Ishikawa (cell line): ENCODE measurements at regions not wholly inside any gene's neighbourhood (a gene's known extent, or its start where the extent isn't known, plus 50 kb on each side); places are given as distances from the start of the nearest gene placed in this dataset.

Source experiments
- CEBPB ChIP-seq: IDR thresholded peaks from 2 replicates; pipeline ENCODE4 v1.6.1; 2012
- EGR1 ChIP-seq: IDR thresholded peaks from 2 replicates; pipeline ENCODE4 v1.6.1; 2012
- FOXM1 ChIP-seq: IDR thresholded peaks from 2 replicates; pipeline ENCODE4 v1.6.1; 2012; ENCODE audit warnings: low read depth, borderline replicate concordance
- RAD21 ChIP-seq: IDR thresholded peaks from 2 replicates; pipeline ENCODE4 v1.6.1; 2012; ENCODE audit warnings: low read depth
- TAF1 ChIP-seq: IDR thresholded peaks from 2 replicates; pipeline ENCODE4 v1.6.1; 2012; ENCODE audit warnings: low read depth, mild to moderate bottlenecking
- TEAD4 ChIP-seq: IDR thresholded peaks from 2 replicates; pipeline ENCODE4 v1.6.1; 2012
- ZBTB7A ChIP-seq: IDR thresholded peaks from 2 replicates; pipeline ENCODE4 v1.6.1; 2012; ENCODE audit warnings: low read depth
- TF ChIP-seq, protein P1 (sequence below): IDR thresholded peaks from 2 replicates; pipeline ENCODE4 v1.6.1; 2012
- TF ChIP-seq, protein P2 (sequence below): IDR thresholded peaks from 2 replicates; pipeline ENCODE4 v1.6.1; 2012; ENCODE audit warnings: low read depth, mild to moderate bottlenecking

DNA sequence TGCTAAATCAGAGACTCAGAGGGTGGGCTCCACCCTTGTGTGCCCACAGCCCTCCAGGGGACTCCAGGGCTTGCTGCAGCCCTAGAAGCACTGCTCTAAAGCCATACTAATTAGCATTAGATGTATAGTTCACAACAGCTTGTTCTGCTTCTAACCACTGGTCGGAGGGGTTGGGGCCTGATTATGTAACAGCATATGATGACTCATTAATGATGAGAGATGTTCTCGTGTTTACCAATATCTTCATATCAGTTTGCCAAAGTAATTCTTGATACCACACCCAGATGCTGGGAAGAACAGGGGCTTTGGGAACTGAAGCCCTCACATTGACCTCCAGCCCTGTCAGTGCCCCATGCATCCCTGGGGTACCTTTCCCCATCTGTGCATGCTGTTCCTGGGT is 104.1 kb upstream of the FOXA2 start:
- no peak for TF ChIP-seq CEBPB
- TF ChIP-seq, protein P1, sequence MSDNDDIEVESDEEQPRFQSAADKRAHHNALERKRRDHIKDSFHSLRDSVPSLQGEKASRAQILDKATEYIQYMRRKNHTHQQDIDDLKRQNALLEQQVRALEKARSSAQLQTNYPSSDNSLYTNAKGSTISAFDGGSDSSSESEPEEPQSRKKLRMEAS = no peak
- TF ChIP-seq, protein P2, sequence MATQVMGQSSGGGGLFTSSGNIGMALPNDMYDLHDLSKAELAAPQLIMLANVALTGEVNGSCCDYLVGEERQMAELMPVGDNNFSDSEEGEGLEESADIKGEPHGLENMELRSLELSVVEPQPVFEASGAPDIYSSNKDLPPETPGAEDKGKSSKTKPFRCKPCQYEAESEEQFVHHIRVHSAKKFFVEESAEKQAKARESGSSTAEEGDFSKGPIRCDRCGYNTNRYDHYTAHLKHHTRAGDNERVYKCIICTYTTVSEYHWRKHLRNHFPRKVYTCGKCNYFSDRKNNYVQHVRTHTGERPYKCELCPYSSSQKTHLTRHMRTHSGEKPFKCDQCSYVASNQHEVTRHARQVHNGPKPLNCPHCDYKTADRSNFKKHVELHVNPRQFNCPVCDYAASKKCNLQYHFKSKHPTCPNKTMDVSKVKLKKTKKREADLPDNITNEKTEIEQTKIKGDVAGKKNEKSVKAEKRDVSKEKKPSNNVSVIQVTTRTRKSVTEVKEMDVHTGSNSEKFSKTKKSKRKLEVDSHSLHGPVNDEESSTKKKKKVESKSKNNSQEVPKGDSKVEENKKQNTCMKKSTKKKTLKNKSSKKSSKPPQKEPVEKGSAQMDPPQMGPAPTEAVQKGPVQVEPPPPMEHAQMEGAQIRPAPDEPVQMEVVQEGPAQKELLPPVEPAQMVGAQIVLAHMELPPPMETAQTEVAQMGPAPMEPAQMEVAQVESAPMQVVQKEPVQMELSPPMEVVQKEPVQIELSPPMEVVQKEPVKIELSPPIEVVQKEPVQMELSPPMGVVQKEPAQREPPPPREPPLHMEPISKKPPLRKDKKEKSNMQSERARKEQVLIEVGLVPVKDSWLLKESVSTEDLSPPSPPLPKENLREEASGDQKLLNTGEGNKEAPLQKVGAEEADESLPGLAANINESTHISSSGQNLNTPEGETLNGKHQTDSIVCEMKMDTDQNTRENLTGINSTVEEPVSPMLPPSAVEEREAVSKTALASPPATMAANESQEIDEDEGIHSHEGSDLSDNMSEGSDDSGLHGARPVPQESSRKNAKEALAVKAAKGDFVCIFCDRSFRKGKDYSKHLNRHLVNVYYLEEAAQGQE = no peak
- TF ChIP-seq EGR1 = no peak
- no peak for TF ChIP-seq ZBTB7A
- no peak for TF ChIP-seq RAD21
- no peak for TF ChIP-seq TEAD4
- TF ChIP-seq FOXM1 = no peak
- TF ChIP-seq TAF1 = no peak
